ENCODE measurements at regions not wholly inside any gene's neighbourhood (a gene's known extent, or its start where the extent isn't known, plus 50 kb on each side); places are given as distances from the start of the nearest gene placed in this dataset.

- no peak overlapping the region for H3K4me3 Mint-ChIP-seq
- ATAC-seq (ENCODE audit: low read depth) (no peak), DNase-seq (no peak)
- no peaks in the 10 kb centered on the region for H3K27me3 Mint-ChIP-seq
- TF ChIP-seq CTCF (IDR thresholded peaks at IDR 0.05) = no peak
- no peaks in the 10 kb centered on the region for H3K36me3 Mint-ChIP-seq (ENCODE audit: low read depth)
- intact Hi-C loops (cut with micrococcal nuclease) = no loop called here
- CTCF ChIA-PET = no interaction called here
- POLR2A ChIA-PET = no interaction called here
- H3K27ac Mint-ChIP-seq = no peak overlapping the region
- no peaks in the 10 kb centered on the region for H3K9me3 Mint-ChIP-seq
- H3K4me1 Mint-ChIP-seq = no peaks in the 10 kb centered on the region
Measured at GRCh38 chr13:71924931-71925330, 57.9 kb upstream of the DACH1 start.

- CTCF ChIA-PET = no interaction called here
- POLR2A ChIA-PET = no interaction called here
- Mint-ChIP-seq H3K9me3 (no peaks in the 10 kb centered on the region), H3K36me3 (ENCODE audit: low read depth) (no peaks in the 10 kb centered on the region), H3K27me3 (no peaks in the 10 kb centered on the region), H3K4me3 (no peak overlapping the region), H3K4me1 (no peaks in the 10 kb centered on the region), H3K27ac (no peak overlapping the region)
- TF ChIP-seq CTCF (IDR thresholded peaks at IDR 0.05) = no peak
- DNase-seq (no peak), ATAC-seq (ENCODE audit: low read depth) (no peak)
- intact Hi-C loops (cut with micrococcal nuclease) = no loop called here
Measured at GRCh38 chr13:71922194-71922593, 55.2 kb upstream of the DACH1 start.

All from activated B cell treated with CpG ODN at 0.5 μM for 24 hours (primary cell).